ENCODE measurements at regions not wholly inside any gene's neighbourhood (a gene's known extent, or its start where the extent isn't known, plus 50 kb on each side); places are given as distances from the start of the nearest gene placed in this dataset.
A peak's percentile ranks its signal among the peaks of the same experiment; 100 is the strongest.

- no peak for DNase-seq (ENCODE audit: low read depth)
Observed at GRCh38 chr9:81532251-81532650, 157.1 kb downstream of the TLE1 start.

- no peak for DNase-seq (ENCODE audit: low read depth)
Observed at GRCh38 chr9:81531511-81531910, 157.8 kb downstream of the TLE1 start.

GRCh38 chr9:81530846-81531245 lies 158.5 kb downstream of the TLE1 start:
- DNase-seq (ENCODE audit: low read depth), result no peak

GRCh38 chr9:81530310-81530810 lies 159.0 kb downstream of the TLE1 start:
- DNase-seq (ENCODE audit: low read depth), result no peak

- peak; percentile 18 for DNase-seq (ENCODE audit: low read depth)
Observed at GRCh38 chr9:81529556-81530193, 159.7 kb downstream of the TLE1 start.

- peak; percentile 56 for DNase-seq (ENCODE audit: low read depth)
Observed at GRCh38 chr9:81526587-81526986, 162.8 kb downstream of the TLE1 start.

GRCh38 chr9:81522716-81523551 lies 166.4 kb downstream of the TLE1 start:
- peak; percentile 21 for DNase-seq (ENCODE audit: low read depth)

GRCh38 chr9:81521892-81522291 lies 167.5 kb downstream of the TLE1 start:
- DNase-seq (ENCODE audit: low read depth), result no peak

GRCh38 chr9:81519816-81520495 lies 169.4 kb downstream of the TLE1 start:
- DNase-seq (ENCODE audit: low read depth), result no peak

- no peak for DNase-seq (ENCODE audit: low read depth)
Observed at GRCh38 chr9:81517954-81518353, 171.4 kb downstream of the TLE1 start.

- DNase-seq (ENCODE audit: low read depth), result no peak
Observed at GRCh38 chr9:81513059-81513458, 176.3 kb downstream of the TLE1 start.

GRCh38 chr9:81512641-81513040 lies 176.7 kb downstream of the TLE1 start:
- no peak for DNase-seq (ENCODE audit: low read depth)

- DNase-seq (ENCODE audit: low read depth), result no peak
Observed at GRCh38 chr9:81508476-81508875, 180.9 kb downstream of the TLE1 start.

GRCh38 chr9:81506941-81507864 lies 182.1 kb downstream of the TLE1 start:
- DNase-seq (ENCODE audit: low read depth), result no peak

- DNase-seq (ENCODE audit: low read depth), result no peak
Observed at GRCh38 chr9:81499594-81499993, 189.8 kb downstream of the TLE1 start.

GRCh38 chr9:81499021-81499454 lies 190.3 kb downstream of the TLE1 start:
- peak; percentile 54 for DNase-seq (ENCODE audit: low read depth)

- no peak for DNase-seq (ENCODE audit: low read depth)
Observed at GRCh38 chr9:81498576-81498975, 190.8 kb downstream of the TLE1 start.

- DNase-seq (ENCODE audit: low read depth), result no peak
Observed at GRCh38 chr9:81497091-81497490, 192.3 kb downstream of the TLE1 start.

GRCh38 chr9:81492710-81493447 lies 196.5 kb downstream of the TLE1 start:
- DNase-seq (ENCODE audit: low read depth), result peak; percentile 91

- peak; percentile 29 for DNase-seq (ENCODE audit: low read depth)
Observed at GRCh38 chr9:81490605-81491331, 198.6 kb downstream of the TLE1 start.
